DMS153 treated with DMSO at 0.1 percent for 48 hours (cell line): ENCODE measurements at regions not wholly inside any gene's neighbourhood (a gene's known extent, or its start where the extent isn't known, plus 50 kb on each side); places are given as distances from the start of the nearest gene placed in this dataset.

ENCODE experiments used
- DNase-seq: peaks from one replicate; lab custom pipeline; 2025; ENCODE audit not compliant: unreplicated experiment; lab: John Stamatoyannopoulos, UW

DNA sequence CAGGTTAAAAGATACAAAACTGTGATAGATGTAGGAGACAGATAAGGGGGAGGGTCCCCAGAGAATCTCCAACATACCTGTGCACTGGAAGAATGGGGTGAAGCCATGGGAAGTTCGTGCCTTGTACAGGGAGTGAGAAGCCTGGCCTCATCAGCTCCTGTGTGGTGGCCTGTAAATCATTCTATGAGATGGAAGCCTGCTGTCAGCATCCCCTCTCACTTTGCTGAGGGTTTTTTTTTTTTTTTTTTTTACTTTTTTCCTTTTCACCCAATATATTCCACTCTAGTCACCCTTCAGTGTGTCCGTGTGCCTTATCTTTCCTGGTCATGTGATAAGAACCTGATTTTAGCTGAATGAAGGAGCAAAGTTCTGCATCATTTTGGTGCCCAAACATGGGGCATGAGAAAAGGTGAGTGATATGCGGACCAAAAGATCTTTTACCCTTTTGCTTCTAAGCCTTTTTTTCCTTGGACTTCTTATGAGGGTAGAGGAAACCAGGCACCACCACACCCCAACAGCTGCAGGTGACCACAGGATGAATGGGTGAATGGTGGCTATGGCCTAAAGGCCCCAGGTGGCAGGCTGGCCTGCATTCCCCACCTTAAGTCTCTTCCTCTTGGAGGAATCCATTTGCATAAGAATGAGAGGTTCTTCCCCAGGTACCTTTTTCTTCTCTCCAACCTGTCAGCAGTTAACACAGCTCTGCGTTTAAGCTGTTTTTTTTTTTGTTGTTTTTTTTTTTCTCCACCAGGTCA lies 1345.0 kb downstream of the NSUN3 start:
- DNase-seq, result no peak

DNA sequence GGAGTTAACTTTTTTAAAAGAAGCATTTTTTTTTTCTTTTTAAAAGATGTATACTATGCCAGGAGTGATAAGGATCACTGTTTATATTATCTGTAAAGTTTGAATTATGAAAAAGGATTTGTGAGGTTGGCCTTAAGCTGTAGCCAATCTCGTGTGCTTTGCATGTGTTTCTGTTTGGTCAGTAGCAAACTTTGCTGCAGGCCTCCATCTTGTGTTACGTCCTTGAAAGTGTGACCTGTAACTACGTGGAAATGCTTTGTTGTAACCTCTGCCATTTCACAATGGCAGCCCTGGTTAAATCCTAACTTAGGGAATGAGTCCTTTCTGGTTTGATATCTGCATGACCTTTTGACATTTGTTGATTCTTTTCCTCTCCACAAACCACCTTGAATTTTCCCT lies 1345.6 kb downstream of the NSUN3 start:
- no peak for DNase-seq

DNA sequence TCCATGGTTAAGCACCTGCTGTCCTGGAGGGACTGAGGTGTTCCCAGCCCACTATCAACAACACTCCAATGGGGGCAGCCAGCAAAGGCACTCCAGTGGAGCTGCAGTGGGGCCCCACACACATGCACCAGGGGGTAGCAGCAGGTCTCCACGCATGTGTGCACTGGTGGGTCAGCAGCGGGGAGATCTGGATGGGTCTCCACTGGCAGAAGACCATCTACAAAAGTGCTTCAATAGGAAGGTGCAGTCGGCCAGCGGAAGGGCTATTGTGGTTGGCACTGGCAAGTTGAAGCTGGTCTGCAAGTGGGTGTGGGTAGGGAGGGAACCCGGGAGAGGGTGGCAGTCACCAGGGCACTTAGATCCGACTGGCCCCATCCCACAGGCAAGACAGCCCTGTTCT lies 1355.4 kb downstream of the NSUN3 start:
- no peak for DNase-seq

DNA sequence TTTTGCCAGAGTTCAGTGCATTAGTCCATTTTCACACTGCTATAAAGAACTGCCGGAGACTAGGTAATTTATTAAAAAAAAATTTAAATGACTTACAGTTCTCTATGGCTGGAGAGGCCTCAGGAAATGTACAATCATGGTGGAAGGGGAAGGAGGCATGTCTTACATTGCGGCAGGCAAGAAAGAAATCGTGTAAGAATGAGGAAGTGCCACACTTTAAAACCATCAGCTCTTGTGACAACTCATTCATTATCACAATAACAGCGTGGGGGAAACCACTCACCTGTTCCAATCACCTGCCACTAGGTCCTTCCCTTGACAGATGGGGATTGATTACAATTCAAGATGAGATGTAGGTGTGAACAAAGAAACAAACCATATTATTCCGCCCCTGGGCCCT lies 1361.4 kb downstream of the NSUN3 start:
- DNase-seq, result no peak

DNA sequence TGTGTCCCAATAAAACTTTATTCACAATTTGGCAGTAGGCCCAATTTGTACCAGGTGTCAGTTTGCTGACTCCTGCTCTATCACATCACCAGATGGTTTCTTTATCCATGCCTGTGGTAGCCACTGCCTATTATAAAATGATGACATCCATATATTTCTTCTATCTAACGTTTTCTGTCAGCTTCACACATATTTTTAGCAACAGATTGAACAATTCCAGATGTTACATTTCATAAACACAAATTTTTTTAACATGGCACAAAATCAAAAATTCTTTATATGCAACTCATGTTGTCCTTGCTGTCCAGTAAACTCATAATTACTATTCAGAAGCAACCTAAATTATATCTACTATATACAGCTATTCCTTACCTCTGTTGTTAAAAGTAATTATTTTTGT lies 1371.6 kb downstream of the NSUN3 start:
- DNase-seq, result no peak

DNA sequence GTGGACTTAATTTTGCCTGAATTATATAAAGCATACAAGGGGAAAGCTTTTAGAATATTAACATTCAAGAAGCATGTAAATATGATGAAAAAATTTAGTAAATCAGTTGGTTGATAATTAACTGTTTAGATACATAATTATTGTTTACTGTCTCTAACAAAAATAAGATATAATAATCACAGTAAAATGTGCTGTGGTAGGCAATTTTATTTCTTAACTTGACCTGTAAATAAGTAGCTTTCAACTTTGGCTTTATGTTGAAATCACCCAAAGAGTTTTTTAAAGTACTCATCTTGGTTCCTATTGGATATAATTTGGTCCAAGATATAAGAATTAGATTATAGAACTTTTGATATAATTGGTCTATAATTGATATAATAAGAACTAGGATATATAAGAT lies 1374.5 kb downstream of the NSUN3 start:
- no peak for DNase-seq

DNA sequence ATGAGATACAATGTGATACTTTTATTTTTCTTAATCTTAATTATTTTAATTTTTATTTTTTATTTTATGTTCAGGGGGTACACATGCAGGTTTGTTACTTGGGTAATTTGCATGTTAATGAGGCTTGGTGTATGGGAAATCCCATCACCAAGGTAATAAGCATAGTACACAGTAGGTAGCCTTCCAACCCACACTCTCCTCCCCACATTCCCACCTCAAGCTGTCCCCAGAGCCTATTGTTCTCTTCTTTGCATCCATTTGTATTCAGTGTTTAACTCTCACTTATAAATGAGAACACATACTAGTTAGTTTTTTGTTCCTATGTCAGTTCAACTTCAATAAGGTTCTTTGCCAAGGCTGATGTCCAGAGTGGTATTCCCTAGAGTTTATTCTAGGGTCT lies 1375.4 kb downstream of the NSUN3 start:
- no peak for DNase-seq

DNA sequence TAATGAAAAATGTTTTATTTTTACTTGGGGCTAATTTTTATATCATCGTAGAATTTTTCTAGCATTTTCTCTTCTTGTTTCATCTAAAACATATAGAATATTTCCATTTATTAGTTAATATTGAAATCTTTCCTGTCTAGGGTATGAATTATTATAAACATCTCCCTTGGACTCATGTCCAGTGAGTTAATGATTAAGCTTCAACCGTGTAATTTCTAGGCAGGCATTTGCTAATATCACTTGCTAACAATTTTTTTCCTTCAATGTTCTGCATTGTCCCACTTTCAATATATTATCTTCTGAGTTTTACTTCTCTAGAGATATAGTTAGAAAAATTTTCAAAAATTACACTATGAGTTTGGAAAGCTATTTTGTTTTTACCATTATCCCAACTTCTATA lies 1371.6 kb upstream of the EPHA6 start:
- no peak for DNase-seq

DNA sequence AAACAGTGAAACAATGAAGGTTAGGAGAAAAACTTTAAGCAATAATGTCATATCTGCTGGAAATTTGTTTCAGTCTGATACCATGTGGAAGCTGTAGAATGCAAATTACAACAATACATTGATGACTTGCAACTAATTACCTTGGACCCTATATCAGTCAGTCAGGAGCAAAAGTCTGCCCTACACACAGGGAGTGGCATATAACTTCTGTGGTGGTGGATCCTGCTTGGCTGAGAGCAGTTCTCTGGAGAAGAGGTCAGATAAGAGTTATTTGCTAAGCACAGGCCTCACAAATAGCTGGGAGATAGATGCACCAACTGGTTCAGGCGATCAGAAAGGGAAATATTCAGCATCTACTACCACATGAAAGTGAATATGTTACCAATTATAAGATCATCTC lies 1364.6 kb upstream of the EPHA6 start:
- no peak for DNase-seq

DNA sequence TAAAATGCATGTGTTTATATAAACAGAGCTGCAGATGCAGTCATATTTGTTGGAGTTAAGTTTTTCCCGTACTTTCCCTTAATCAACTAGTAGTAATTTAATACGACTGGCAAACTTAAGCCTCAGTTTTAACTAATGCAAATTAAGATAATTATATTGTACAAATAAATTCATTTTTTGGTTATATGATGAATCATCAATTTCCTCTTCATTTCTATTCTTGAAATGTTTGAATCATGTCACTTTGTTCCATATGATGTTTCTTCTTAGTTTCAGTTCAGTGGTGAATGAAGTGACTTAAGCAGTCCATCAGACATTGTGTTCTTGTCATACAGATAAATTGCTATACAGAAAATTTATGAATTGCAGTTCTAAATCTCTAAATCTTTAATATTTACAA lies 1361.2 kb upstream of the EPHA6 start:
- no peak for DNase-seq

DNA sequence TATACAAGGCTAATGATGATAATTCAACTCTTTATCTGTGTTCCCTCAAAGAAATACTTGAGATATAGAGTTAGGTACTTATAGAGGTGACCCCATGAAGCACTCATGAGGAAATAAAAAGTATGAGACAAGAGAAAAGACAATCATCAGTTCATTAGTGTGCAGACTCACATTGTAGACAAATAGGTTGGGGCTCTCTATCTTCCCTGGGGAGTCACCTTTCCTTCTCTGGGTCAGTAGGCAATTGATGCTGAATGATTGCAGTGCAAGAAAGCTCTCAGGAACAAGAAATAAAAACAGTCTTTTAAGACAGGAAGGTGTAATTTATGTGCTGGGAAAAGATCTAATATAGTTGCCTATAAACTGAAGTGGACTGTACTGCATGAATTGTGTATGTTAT lies 1357.6 kb upstream of the EPHA6 start:
- no peak for DNase-seq

DNA sequence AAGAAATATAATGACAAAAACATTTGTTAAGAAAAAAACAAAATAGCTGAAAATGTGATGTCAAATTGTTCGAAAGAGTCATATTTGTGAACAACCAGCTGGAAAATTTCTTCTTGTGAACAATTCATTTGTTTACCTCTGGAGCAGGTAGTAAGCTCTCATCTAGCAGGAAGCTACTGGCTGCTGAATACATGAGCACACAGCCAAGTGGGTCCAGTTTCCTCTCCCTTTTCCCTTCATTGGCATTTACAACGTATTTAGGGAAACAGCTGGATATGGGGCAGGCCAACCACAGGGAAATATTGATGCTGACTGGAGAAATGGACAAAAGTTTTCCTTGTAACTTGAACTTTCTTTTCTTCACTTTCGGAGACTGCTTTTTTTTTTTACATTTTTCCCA lies 1354.7 kb upstream of the EPHA6 start:
- no peak for DNase-seq

DNA sequence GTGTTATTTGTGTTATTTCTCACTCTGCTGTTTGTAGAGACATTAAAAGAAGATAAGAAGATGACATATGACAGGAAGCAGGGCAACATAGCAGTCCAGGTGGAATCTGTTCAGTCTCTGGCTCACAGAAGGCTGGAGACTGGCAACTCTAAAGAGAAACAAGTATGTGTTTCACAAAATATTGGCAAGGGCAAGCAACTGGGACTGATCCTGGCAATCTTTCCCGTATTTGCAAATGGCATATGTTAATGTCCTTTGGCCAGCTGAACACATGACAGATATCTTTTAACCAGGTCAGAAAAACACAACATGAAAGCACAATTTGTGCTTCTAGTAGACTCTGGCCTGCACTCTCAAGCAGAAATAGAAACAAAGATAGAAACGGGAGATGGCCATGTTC lies 1354.1 kb upstream of the EPHA6 start:
- no peak for DNase-seq

DNA sequence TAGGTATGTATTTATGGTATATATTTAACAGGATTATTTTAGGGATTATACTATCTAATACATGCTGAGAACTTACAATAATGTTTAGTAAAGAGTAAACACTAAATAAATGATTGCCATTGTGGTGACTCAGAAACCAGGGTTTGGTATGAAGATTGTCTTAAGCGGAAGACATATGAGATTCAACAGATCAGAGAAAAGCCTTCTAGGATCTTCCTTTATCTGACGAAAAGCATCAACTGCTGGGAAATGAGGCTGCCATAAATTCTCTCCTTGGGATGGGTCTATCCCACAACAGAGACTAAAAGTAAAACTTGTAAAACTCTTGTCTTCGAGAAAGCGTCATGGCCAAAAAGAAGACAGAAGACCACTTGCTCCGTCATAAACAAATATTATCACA lies 1352.2 kb upstream of the EPHA6 start:
- DNase-seq, result no peak

DNA sequence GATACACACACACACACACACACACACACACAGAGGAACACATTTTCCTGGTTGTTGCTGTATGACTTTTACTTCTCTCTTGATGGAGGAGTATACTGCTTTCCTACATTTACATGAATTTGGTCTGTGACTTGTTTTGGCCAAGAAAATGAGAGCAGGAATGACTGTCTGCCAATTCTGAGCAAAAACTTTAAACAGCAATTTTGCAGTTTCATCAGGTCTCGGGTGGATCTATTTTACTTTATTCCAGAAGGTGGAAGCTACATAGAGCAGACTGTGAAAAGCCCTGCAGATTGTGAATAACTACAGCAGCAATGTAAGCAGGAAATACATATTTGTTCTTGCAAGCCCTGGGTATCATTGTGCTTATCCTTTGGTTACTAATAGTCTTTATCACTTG lies 1350.0 kb upstream of the EPHA6 start:
- no peak for DNase-seq

DNA sequence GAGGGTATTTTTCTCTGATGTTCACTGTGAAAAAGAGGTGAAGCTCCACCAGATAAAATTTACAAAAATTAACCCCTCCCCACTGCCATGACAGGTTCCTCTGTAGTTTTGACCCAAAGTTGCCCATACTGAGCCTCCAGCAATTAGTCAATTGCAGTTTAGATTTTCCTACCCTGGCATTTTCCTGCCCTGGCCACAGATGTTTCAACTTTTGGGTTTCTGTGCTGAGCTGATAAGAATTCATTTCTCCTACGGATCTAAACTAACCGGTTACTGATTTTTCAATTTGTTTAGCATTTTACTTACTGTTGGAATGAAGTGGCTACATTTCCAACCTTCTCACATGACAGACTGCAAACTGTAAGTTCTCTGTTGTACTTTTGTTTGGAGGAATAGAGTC lies 1346.1 kb upstream of the EPHA6 start:
- DNase-seq, result no peak

DNA sequence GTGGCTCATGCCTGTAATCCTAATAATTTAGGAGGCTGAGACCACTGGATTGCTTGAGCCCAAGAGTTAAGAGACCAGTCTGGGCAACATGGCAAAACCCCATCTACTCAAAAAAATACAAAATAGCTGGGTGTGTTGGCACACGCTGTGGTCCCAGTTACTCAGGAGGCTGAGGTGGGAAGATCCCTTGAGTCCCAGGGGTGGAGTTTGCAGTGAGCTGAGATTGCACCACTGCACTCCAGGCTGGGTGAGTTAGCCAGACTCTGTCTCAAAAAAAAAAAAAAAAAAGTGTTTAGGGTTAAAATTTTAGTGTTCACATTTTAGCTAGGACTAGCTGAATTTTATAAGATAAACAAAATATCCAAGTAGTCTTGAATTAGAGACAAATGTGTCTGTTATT lies 1340.1 kb upstream of the EPHA6 start:
- no peak for DNase-seq

DNA sequence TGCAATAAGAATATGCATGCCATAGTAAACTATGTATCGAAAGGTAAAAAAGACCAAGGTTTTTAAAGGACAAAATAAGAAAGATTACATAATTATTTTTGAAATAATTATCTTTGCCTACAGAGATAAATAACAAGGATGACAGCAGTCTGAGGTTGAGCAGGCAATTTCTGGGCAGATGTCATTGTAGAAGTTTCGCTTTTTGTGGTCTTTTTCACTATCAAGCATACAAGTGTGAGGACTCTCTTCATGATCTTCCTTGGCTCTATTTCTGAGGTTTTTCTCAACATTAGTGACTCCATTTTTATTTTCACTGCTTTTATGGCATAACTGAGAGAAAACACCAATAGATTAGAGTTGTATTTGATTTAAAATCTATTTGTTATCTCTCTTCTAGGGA lies 1337.9 kb upstream of the EPHA6 start:
- DNase-seq, result no peak

DNA sequence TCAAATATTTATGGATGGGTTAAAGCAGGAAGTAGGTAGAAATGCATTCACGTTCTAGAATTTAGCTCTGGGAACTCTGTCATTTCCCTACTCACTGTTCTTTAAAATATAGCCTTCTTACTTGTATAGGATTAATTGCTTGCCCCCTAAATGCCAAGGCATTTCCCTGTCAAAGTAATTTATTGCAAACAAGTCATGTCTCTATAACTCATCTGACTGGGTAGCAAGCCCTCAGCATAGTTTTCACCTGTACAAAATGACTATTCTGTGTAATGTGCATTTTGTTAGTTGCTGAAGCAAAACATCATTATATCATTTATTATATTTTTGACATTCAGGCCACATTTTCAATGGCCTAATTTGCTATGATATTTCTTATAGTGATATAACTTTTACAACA lies 1308.2 kb upstream of the EPHA6 start:
- DNase-seq, result no peak

DNA sequence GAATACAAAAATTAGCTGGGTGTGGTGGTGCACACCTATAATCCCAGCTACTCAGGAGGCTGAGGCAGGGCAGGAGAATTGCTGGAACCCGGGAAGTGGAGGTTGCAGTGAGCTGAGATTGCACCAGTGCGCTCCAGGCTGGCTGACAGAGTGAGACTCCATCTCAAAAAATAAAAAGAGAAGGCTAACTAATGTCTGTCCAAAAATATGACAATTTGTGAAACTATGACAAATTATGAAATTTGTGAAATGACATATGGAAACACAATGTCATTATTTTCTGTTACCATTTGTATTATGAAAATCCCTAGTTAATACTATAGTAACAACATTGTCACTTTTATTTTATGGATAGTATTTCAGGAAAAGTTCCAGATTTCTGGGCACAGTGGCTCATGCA lies 1306.3 kb upstream of the EPHA6 start:
- DNase-seq, result no peak

DNA sequence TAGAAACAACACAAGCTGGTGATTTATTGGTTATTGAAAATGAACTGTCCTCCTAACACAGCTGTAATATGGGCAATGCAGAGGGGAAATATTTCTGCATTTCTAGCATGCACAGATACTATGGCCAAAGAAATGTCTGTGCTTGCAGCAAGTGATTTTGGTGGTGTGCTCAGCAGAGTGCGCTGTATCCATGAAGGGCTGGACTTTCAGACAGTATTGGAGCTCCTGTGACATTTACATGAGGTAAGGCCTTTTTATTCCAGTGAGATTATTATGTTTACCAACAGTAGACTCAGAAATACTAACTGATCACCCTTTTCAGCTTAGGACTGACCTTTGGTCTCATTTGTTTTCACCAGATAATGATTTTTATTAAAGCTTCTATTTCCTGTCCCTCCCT lies 1302.6 kb upstream of the EPHA6 start:
- DNase-seq, result no peak

DNA sequence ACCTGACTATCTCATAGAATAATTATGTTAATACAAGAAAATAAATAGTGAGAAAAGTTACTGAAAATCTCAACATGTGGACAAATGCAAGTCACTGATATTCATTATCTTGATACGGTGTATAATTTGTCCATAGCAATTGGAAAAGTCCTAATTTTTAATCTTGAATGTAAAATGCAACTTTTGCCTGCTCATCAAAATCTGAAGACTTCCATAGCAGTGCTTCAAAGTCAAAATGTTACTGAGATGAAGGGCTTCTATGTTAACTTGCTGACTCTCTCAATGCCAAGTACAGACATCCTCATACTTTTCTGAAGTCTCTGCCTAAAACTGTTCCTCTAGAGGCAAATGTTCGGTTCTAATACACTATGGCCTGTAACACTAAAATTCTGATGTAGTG lies 1300.1 kb upstream of the EPHA6 start:
- no peak for DNase-seq

DNA sequence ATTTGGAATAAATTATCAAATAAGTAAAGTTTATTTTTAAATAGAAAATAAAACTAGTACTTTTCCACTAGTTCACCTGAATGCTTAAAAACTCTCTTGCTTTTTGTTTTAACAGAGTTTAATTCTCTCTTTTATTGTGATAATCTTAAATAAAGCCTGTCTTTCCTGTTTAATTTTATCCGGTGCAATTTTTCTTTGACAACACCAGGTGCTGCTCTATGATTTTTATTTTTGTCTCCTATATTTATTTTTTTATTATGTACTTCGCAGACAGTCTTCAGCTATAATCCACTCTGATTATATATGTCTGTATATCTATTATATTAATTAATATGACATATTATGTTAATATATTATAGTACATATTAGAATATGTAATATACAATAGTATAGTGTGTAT lies 1293.0 kb upstream of the EPHA6 start:
- DNase-seq, result no peak

DNA sequence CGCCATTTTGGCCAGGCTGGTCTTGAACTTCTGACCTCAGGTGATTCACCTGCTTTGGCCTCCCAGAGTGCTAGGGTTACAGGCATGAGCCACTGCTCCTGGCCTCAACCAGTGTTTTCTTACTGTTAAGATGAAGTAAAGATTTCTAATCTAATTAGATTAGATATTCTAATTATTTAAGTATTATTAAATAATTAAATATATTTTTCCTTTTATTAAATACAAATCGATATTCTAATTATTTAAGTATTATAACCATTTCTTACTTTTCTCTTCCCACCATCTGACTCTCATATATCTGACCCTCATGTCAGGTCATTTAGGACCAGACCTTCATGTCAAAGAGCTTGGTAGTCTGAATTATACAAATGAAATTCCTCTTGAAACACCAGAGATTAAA lies 1291.9 kb upstream of the EPHA6 start:
- no peak for DNase-seq
